ENCODE measurements at regions not wholly inside any gene's neighbourhood (a gene's known extent, or its start where the extent isn't known, plus 50 kb on each side); places are given as distances from the start of the nearest gene placed in this dataset.

- TF ChIP-seq, protein P1, sequence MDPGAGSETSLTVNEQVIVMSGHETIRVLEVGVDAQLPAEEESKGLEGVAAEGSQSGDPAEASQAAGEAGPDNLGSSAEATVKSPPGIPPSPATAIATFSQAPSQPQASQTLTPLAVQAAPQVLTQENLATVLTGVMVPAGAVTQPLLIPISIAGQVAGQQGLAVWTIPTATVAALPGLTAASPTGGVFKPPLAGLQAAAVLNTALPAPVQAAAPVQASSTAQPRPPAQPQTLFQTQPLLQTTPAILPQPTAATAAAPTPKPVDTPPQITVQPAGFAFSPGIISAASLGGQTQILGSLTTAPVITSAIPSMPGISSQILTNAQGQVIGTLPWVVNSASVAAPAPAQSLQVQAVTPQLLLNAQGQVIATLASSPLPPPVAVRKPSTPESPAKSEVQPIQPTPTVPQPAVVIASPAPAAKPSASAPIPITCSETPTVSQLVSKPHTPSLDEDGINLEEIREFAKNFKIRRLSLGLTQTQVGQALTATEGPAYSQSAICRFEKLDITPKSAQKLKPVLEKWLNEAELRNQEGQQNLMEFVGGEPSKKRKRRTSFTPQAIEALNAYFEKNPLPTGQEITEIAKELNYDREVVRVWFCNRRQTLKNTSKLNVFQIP (CRISPR knock-in tag; IDR thresholded peaks at IDR 0.05; ENCODE audit: borderline replicate concordance, low read depth), result no peak
- TF ChIP-seq CSDC2 (CRISPR knock-in tag; IDR thresholded peaks at IDR 0.05) (no peak), RARB (CRISPR knock-in tag; IDR thresholded peaks at IDR 0.05) (no peak), GLIS3 (CRISPR knock-in tag; IDR thresholded peaks at IDR 0.05) (no peak), ZC3H10 (CRISPR knock-in tag; IDR thresholded peaks at IDR 0.05) (no peak), TCF4 (CRISPR knock-in tag; IDR thresholded peaks at IDR 0.05; ENCODE audit: borderline replicate concordance) (no peak), ISL1 (CRISPR knock-in tag; IDR thresholded peaks at IDR 0.05) (no peak), OSR1 (CRISPR knock-in tag; IDR thresholded peaks at IDR 0.05) (no peak), TOX (CRISPR knock-in tag; IDR thresholded peaks at IDR 0.05; ENCODE audit: borderline replicate concordance) (no peak), ZNF70 (CRISPR knock-in tag; IDR thresholded peaks at IDR 0.05) (no peak), PATZ1 (CRISPR knock-in tag; IDR thresholded peaks at IDR 0.05; ENCODE audit: borderline replicate concordance) (no peak), BACH2 (CRISPR knock-in tag; IDR thresholded peaks at IDR 0.05; ENCODE audit: borderline replicate concordance) (no peak), ARNTL (CRISPR knock-in tag; IDR thresholded peaks at IDR 0.05; ENCODE audit: borderline replicate concordance, low read depth) (no peak), CREB5 (CRISPR knock-in tag; IDR thresholded peaks at IDR 0.05; ENCODE audit: low read depth) (no peak), ZNF8 (CRISPR knock-in tag; IDR thresholded peaks at IDR 0.05) (no peak)
- TF ChIP-seq, protein P2, sequence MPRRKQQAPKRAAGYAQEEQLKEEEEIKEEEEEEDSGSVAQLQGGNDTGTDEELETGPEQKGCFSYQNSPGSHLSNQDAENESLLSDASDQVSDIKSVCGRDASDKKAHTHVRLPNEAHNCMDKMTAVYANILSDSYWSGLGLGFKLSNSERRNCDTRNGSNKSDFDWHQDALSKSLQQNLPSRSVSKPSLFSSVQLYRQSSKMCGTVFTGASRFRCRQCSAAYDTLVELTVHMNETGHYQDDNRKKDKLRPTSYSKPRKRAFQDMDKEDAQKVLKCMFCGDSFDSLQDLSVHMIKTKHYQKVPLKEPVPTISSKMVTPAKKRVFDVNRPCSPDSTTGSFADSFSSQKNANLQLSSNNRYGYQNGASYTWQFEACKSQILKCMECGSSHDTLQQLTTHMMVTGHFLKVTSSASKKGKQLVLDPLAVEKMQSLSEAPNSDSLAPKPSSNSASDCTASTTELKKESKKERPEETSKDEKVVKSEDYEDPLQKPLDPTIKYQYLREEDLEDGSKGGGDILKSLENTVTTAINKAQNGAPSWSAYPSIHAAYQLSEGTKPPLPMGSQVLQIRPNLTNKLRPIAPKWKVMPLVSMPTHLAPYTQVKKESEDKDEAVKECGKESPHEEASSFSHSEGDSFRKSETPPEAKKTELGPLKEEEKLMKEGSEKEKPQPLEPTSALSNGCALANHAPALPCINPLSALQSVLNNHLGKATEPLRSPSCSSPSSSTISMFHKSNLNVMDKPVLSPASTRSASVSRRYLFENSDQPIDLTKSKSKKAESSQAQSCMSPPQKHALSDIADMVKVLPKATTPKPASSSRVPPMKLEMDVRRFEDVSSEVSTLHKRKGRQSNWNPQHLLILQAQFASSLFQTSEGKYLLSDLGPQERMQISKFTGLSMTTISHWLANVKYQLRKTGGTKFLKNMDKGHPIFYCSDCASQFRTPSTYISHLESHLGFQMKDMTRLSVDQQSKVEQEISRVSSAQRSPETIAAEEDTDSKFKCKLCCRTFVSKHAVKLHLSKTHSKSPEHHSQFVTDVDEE (CRISPR knock-in tag; IDR thresholded peaks at IDR 0.05), result no peak
- ATAC-seq, result no peak
Measured at GRCh38 chr11:19455731-19456130, 215.0 kb upstream of the E2F8 start.

GRCh38 chr11:19453651-19454257, 213.0 kb upstream of the E2F8 start:
- ATAC-seq, result no peak
- TF ChIP-seq ZFP30 (CRISPR knock-in tag; IDR thresholded peaks at IDR 0.05) (no peak), ZNF565 (CRISPR knock-in tag; conservative IDR thresholded peaks at IDR 0.05; ENCODE audit: low read depth) (no peak), ZFP3 (CRISPR knock-in tag; IDR thresholded peaks at IDR 0.05) (no peak), ZNF8 (CRISPR knock-in tag; IDR thresholded peaks at IDR 0.05) (no peak), RARB (CRISPR knock-in tag; IDR thresholded peaks at IDR 0.05) (no peak), PPARA (CRISPR knock-in tag; IDR thresholded peaks at IDR 0.05; ENCODE audit: borderline replicate concordance) (no peak), ISL1 (CRISPR knock-in tag; IDR thresholded peaks at IDR 0.05) (no peak), PATZ1 (CRISPR knock-in tag; IDR thresholded peaks at IDR 0.05; ENCODE audit: borderline replicate concordance) (no peak), OSR1 (CRISPR knock-in tag; IDR thresholded peaks at IDR 0.05) (no peak), CREB5 (CRISPR knock-in tag; IDR thresholded peaks at IDR 0.05; ENCODE audit: low read depth) (no peak), CSRNP3 (CRISPR knock-in tag; IDR thresholded peaks at IDR 0.05) (no peak), ARNTL (CRISPR knock-in tag; IDR thresholded peaks at IDR 0.05; ENCODE audit: borderline replicate concordance, low read depth) (no peak)
- TF ChIP-seq, protein P1 (CRISPR knock-in tag; IDR thresholded peaks at IDR 0.05; ENCODE audit: borderline replicate concordance, low read depth), result no peak
- TF ChIP-seq, protein P2 (CRISPR knock-in tag; IDR thresholded peaks at IDR 0.05), result no peak
